ENCODE measurements at regions not wholly inside any gene's neighbourhood (a gene's known extent, or its start where the extent isn't known, plus 50 kb on each side); places are given as distances from the start of the nearest gene placed in this dataset.

DNA sequence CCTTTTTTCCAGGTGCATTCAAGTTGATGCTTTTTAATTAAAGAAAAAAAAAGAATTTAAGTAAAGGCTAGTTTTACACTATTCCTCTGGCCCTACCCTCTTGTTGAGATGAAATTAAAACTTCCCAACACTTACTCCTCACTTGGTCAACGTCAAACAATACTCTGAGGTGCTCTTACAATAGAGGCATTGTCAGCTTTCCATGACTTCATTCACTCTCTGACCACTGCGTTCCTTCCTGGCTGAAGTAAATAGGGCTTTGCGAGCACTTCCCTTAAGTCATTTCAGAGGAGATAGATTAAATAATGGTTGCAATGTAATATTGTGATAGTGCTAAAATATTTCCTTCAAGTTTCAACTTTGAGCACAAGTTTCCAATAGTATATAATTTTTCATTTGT is 229.8 kb upstream of the CEP162 start:
- 60% methylated on average over 3 of the region's 3 CpGs for WGBS
- no peaks in the 10 kb centered on the region for H3K36me3 ChIP-seq (ENCODE audit: control insufficient read depth in 4 of 4, insufficient read depth in 3 of 4, low read depth in 1 of 4, low read length in 3 of 4)
- no peaks in the 10 kb centered on the region for H3K27me3 ChIP-seq (ENCODE audit: control insufficient read depth in 4 of 4, insufficient read depth in 4 of 4, low read length in 3 of 4)

DNA sequence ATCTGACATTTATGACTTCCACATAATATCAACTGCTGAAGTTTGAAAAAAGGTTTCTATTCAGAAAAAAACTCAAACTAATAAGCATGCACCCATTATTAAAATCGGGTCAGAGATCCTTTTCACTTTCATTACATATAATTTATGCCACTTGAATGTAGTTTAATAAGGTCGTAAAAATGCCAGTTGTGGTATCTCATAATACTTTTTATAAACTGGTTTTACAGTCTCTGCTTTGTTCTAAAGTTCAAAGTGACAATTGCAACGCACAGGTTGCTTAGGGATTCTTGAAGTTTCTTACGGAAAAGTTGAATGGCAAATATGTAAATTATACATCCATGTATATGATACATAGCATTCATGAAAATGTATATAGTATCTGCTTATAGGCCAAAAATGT is 229.4 kb upstream of the CEP162 start:
- WGBS = 81% methylated on average over 4 of the region's 4 CpGs

More for the DNA sequence above, 229.8 kb upstream of the CEP162 start:
- Histone ChIP-seq H3K9ac (ENCODE audit: low read depth in 1 of 2, low read length in 2 of 2) (no peak overlapping the region), H3K4me1 (ENCODE audit: control insufficient read depth in 4 of 4, insufficient read depth in 4 of 4, low read length in 3 of 4) (no peaks in the 10 kb centered on the region), H3K9me3 (ENCODE audit: control insufficient read depth in 4 of 4, low read length in 3 of 4) (no peaks in the 10 kb centered on the region), H3K4me3 (ENCODE audit: low read depth in 1 of 3, low read length in 3 of 3) (no peak overlapping the region), H3K27ac (ENCODE audit: low read depth in 1 of 2, low read length in 2 of 2) (no peak overlapping the region)
- no peak for TF ChIP-seq FOXA2 (IDR thresholded peaks at IDR 0.05)
- no peak for TF ChIP-seq HNF4A (conservative IDR thresholded peaks at IDR 0.05)
- no peak for TF ChIP-seq JUND (IDR thresholded peaks at IDR 0.05)
- TF ChIP-seq CTCF (IDR thresholded peaks at IDR 0.05; ENCODE audit: low read depth, low read length, missing input control) = no peak
- no peak for TF ChIP-seq NR2F2 (IDR thresholded peaks at IDR 0.05)
- no peak for TF ChIP-seq TAF1 (conservative IDR thresholded peaks at IDR 0.05)
- TF ChIP-seq YY1 (IDR thresholded peaks at IDR 0.05) = no peak
- TF ChIP-seq EGR1 (IDR thresholded peaks at IDR 0.05; ENCODE audit: low read depth in 2 of 2) = no peak
- no peak for TF ChIP-seq FOXA1 (IDR thresholded peaks at IDR 0.05)
- TF ChIP-seq, protein P1, sequence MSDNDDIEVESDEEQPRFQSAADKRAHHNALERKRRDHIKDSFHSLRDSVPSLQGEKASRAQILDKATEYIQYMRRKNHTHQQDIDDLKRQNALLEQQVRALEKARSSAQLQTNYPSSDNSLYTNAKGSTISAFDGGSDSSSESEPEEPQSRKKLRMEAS (IDR thresholded peaks at IDR 0.05) = no peak
- TF ChIP-seq GABPA (IDR thresholded peaks at IDR 0.05 in 1 of 2, conservative IDR thresholded peaks at IDR 0.05 in 1 of 2) = no peak
- TF ChIP-seq, protein P2, sequence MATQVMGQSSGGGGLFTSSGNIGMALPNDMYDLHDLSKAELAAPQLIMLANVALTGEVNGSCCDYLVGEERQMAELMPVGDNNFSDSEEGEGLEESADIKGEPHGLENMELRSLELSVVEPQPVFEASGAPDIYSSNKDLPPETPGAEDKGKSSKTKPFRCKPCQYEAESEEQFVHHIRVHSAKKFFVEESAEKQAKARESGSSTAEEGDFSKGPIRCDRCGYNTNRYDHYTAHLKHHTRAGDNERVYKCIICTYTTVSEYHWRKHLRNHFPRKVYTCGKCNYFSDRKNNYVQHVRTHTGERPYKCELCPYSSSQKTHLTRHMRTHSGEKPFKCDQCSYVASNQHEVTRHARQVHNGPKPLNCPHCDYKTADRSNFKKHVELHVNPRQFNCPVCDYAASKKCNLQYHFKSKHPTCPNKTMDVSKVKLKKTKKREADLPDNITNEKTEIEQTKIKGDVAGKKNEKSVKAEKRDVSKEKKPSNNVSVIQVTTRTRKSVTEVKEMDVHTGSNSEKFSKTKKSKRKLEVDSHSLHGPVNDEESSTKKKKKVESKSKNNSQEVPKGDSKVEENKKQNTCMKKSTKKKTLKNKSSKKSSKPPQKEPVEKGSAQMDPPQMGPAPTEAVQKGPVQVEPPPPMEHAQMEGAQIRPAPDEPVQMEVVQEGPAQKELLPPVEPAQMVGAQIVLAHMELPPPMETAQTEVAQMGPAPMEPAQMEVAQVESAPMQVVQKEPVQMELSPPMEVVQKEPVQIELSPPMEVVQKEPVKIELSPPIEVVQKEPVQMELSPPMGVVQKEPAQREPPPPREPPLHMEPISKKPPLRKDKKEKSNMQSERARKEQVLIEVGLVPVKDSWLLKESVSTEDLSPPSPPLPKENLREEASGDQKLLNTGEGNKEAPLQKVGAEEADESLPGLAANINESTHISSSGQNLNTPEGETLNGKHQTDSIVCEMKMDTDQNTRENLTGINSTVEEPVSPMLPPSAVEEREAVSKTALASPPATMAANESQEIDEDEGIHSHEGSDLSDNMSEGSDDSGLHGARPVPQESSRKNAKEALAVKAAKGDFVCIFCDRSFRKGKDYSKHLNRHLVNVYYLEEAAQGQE (IDR thresholded peaks at IDR 0.05) = no peak
- DNase-seq (ENCODE audit: low spot score) = no peak

More for the DNA sequence above, 229.4 kb upstream of the CEP162 start:
- Histone ChIP-seq H3K27me3 (ENCODE audit: control insufficient read depth in 4 of 4, insufficient read depth in 4 of 4, low read length in 3 of 4) (no peaks in the 10 kb centered on the region), H3K4me3 (ENCODE audit: low read depth in 1 of 3, low read length in 3 of 3) (no peak overlapping the region), H3K27ac (ENCODE audit: low read depth in 1 of 2, low read length in 2 of 2) (no peak overlapping the region), H3K36me3 (ENCODE audit: control insufficient read depth in 4 of 4, insufficient read depth in 3 of 4, low read depth in 1 of 4, low read length in 3 of 4) (no peaks in the 10 kb centered on the region), H3K9me3 (ENCODE audit: control insufficient read depth in 4 of 4, low read length in 3 of 4) (no peaks in the 10 kb centered on the region), H3K9ac (ENCODE audit: low read depth in 1 of 2, low read length in 2 of 2) (no peak overlapping the region), H3K4me1 (ENCODE audit: control insufficient read depth in 4 of 4, insufficient read depth in 4 of 4, low read length in 3 of 4) (no peaks in the 10 kb centered on the region)
- no peak for DNase-seq (ENCODE audit: low spot score)
- TF ChIP-seq, protein P2 (IDR thresholded peaks at IDR 0.05) = no peak
- no peak for TF ChIP-seq JUND (IDR thresholded peaks at IDR 0.05)
- no peak for TF ChIP-seq TAF1 (conservative IDR thresholded peaks at IDR 0.05)
- no peak for TF ChIP-seq RXRA (IDR thresholded peaks at IDR 0.05)
- no peak for TF ChIP-seq FOXA2 (IDR thresholded peaks at IDR 0.05)
- TF ChIP-seq SP1 (IDR thresholded peaks at IDR 0.05) = no peak
- TF ChIP-seq EGR1 (IDR thresholded peaks at IDR 0.05; ENCODE audit: low read depth in 2 of 2) = no peak
- no peak for TF ChIP-seq ATF3 (IDR thresholded peaks at IDR 0.05)
- no peak for TF ChIP-seq NR2F2 (IDR thresholded peaks at IDR 0.05)
- TF ChIP-seq FOXA1 (IDR thresholded peaks at IDR 0.05) = no peak
- no peak for TF ChIP-seq HNF4G (IDR thresholded peaks at IDR 0.05)

All from liver (tissue), 8 donors.